ENCODE measurements at regions not wholly inside any gene's neighbourhood (a gene's known extent, or its start where the extent isn't known, plus 50 kb on each side); places are given as distances from the start of the nearest gene placed in this dataset.

DNA sequence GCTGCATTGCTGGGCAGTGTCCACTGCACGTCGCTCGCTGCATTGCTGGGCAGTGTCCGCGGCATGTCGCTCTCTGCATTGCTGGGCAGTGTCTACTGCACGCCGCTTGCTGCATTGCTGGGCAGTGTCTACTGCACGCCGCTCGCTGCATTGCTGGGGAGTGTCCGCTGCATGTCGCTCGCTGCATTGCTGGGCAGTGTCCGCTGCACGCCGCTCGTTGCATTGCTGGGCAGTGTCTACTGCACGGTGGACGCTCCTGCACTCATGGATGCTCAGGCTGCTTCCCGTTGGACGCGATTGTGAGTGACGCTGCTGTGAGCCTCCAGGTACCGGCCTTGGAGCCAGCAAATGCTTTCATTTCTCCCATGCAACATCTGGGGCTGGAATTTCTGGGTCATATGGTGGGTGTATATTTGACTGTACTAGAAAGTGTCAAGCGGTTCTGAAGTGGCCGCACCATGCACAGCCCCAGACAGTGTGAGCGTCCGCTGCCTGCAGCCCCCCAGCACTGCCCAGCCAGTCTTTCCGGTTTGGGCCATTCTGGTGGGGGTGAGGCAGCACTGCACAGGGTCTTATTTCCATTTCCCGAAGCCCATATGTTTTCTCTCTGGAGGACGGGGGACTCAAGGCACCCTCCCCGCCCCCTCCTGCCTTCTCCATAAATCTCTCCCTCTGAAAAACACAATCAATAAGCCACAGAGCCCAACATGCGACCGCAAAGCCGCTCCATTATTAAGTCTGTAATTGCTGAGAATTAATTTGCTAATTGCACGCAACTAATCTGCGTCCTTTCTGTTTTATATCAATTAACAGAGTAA is 97.4 kb downstream of the YTHDF1 start:
- Histone ChIP-seq H3K79me2 (ENCODE audit: insufficient read depth, low read length) (no peaks in the 10 kb centered on the region), H3K9me3 (ENCODE audit: low read length) (no peaks in the 10 kb centered on the region), H3K9ac (ENCODE audit: insufficient read depth, low read depth, low read length) (no peak overlapping the region), H3K4me3 (replicated peaks in 1 of 3; ENCODE audit: insufficient read depth in 1 of 3, low read depth in 2 of 3, low read length in 3 of 3) (no peak overlapping the region), H3K4me2 (ENCODE audit: low read depth, low read length) (no peak overlapping the region), H3K36me3 (replicated peaks in 1 of 2; ENCODE audit: control insufficient read depth in 1 of 2, insufficient read depth in 2 of 2, low read length in 2 of 2) (no peaks in the 10 kb centered on the region), H3K27ac (ENCODE audit: extremely low read length, insufficient read depth, low read length) (no peak overlapping the region), H3K27me3 (ENCODE audit: control insufficient read depth in 1 of 2, insufficient read depth in 2 of 2, low read length in 2 of 2) (peaks cover 11 to 95% of the 10 kb centered on the region in 2 experiments; a peak in 4 of 5 replicates), H2AFZ (ENCODE audit: low read length) (no peak overlapping the region), H3K4me1 (ENCODE audit: insufficient read depth, low read length) (no peaks in the 10 kb centered on the region), H4K20me1 (ENCODE audit: insufficient read depth, low read length) (peaks cover 21% of the 10 kb centered on the region; the same call in 1 of the 2 replicates)
- FAIRE-seq (no peak), DNase-seq (ENCODE audit: low spot score) (no peak), ATAC-seq (no peak)
- ChIA-PET CTCF (ENCODE audit: low intra/inter-chr PET ratio, low total read pairs) (no interaction called here), POLR2A (no interaction called here)
- intact Hi-C loops (cut with micrococcal nuclease; ENCODE audit: unreplicated experiment) (no loop called here), in situ Hi-C loops (cut with HindIII; ENCODE audit: extremely low pct_ligation_motif_present, low pct_unique_long_range_greater_than_20kb) (no loop called here)
- WGBS (ENCODE audit: low lambda C conversion rate), result 35% methylated on average over 38 of the region's 38 CpGs
- TF ChIP-seq ZNF577 (CRISPR knock-in tag; IDR thresholded peaks at IDR 0.05; ENCODE audit: borderline replicate concordance, low read depth) (no peak), ZNF674 (CRISPR knock-in tag; IDR thresholded peaks at IDR 0.05; ENCODE audit: low read depth) (no peak), ZFP62 (CRISPR knock-in tag; IDR thresholded peaks at IDR 0.05) (no peak), HNRNPLL (IDR thresholded peaks at IDR 0.05; ENCODE audit: low read depth, low read length, poor library complexity, severe bottlenecking) (no peak), GABPA (IDR thresholded peaks at IDR 0.05; ENCODE audit: low read depth, low read length) (no peak), GABPA (CRISPR knock-in tag; IDR thresholded peaks at IDR 0.05; ENCODE audit: low read depth) (no peak), RBM39 (IDR thresholded peaks at IDR 0.05; ENCODE audit: low read depth, low read length, poor library complexity, severe bottlenecking) (no peak), NCOA5 (CRISPR knock-in tag; IDR thresholded peaks at IDR 0.05) (no peak), CAMTA2 (CRISPR knock-in tag; IDR thresholded peaks at IDR 0.05; ENCODE audit: borderline replicate concordance) (no peak), CENPT (CRISPR knock-in tag; IDR thresholded peaks at IDR 0.05; ENCODE audit: low read depth) (no peak), ARNT2 (CRISPR knock-in tag; IDR thresholded peaks at IDR 0.05; ENCODE audit: low read depth) (no peak), ZNF225 (CRISPR knock-in tag; IDR thresholded peaks at IDR 0.05) (no peak)
- TF ChIP-seq, protein P1, sequence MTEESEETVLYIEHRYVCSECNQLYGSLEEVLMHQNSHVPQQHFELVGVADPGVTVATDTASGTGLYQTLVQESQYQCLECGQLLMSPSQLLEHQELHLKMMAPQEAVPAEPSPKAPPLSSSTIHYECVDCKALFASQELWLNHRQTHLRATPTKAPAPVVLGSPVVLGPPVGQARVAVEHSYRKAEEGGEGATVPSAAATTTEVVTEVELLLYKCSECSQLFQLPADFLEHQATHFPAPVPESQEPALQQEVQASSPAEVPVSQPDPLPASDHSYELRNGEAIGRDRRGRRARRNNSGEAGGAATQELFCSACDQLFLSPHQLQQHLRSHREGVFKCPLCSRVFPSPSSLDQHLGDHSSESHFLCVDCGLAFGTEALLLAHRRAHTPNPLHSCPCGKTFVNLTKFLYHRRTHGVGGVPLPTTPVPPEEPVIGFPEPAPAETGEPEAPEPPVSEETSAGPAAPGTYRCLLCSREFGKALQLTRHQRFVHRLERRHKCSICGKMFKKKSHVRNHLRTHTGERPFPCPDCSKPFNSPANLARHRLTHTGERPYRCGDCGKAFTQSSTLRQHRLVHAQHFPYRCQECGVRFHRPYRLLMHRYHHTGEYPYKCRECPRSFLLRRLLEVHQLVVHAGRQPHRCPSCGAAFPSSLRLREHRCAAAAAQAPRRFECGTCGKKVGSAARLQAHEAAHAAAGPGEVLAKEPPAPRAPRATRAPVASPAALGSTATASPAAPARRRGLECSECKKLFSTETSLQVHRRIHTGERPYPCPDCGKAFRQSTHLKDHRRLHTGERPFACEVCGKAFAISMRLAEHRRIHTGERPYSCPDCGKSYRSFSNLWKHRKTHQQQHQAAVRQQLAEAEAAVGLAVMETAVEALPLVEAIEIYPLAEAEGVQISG (CRISPR knock-in tag; IDR thresholded peaks at IDR 0.05), result no peak
- no TSS peak for BruUV-seq (replicated peaks)

All from HepG2 (cell line).